ENCODE measurements at regions not wholly inside any gene's neighbourhood (a gene's known extent, or its start where the extent isn't known, plus 50 kb on each side); places are given as distances from the start of the nearest gene placed in this dataset.

DNA sequence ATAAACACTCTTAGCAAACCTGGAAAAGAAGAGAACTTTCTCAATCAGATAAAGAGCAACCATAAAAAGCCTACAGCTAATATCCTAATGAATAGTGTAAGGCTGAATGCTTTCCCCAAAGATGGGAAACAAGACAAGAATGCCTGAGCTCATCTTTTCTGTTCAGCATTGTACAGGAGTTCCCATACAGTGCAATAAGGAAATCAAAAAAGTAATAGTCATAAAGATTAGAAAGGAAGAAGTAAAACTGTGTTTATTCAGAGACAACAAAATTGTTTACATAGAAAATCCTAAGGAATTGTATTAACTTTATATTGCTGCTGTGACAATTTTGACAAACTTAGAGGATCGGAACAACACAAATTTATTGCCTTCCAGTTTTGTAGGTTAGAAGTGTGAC, 330.7 kb upstream of the SLC24A2 start:
- TF ChIP-seq CTCF (IDR thresholded peaks at IDR 0.05) (no peak), POLR2A (IDR thresholded peaks at IDR 0.05) (no peak), EP300 (IDR thresholded peaks at IDR 0.05) (no peak), POLR2AphosphoS5 (IDR thresholded peaks at IDR 0.05) (no peak)

Measured in suprapubic skin (tissue), 4 donors.